ENCODE measurements at regions not wholly inside any gene's neighbourhood (a gene's known extent, or its start where the extent isn't known, plus 50 kb on each side); places are given as distances from the start of the nearest gene placed in this dataset.
A peak's percentile ranks its signal among the peaks of the same experiment; 100 is the strongest.

- Histone ChIP-seq H3K27ac (ENCODE audit: low read depth, low read length) (no peak overlapping the region), H2BK12ac (ENCODE audit: low read depth, low read length) (no peak overlapping the region), H3K9me3 (ENCODE audit: insufficient read depth in 2 of 2, low read depth in 1 of 2, low read length in 1 of 2) (no peaks in the 10 kb centered on the region), H2BK15ac (ENCODE audit: low read length) (no peak overlapping the region), H3K56ac (replicated peaks; ENCODE audit: insufficient read length, low read depth, low read length) (no peak overlapping the region), H3K27me3 (replicated peaks in 1 of 4; ENCODE audit: control insufficient read depth in 3 of 4, extremely low read depth in 1 of 4, insufficient read depth in 3 of 4, low read length in 3 of 4) (no peaks in the 10 kb centered on the region), H3K4me1 (replicated peaks in 1 of 4; ENCODE audit: control insufficient read depth in 3 of 4, insufficient read depth in 4 of 4, low read length in 3 of 4) (no peaks in the 10 kb centered on the region), H3K14ac (ENCODE audit: insufficient read length) (no peak overlapping the region), H3K79me2 (ENCODE audit: control insufficient read depth in 1 of 2, insufficient read depth in 2 of 2, low read length in 2 of 2) (no peaks in the 10 kb centered on the region), H4K91ac (replicated peaks; ENCODE audit: insufficient read length, low read length) (no peak overlapping the region), H3K18ac (ENCODE audit: extremely low read depth, low read length) (no peak overlapping the region), H2BK120ac (replicated peaks; ENCODE audit: low read depth, low read length) (no peak overlapping the region), H3K4me2 (ENCODE audit: insufficient read depth in 1 of 2, low read depth in 2 of 2, low read length in 2 of 2) (no peak overlapping the region), H2BK20ac (ENCODE audit: low read length) (no peak overlapping the region), H4K8ac (ENCODE audit: extremely low read depth, insufficient read depth, low read length) (no peak overlapping the region), H3K9ac (replicated peaks in 1 of 4; ENCODE audit: extremely low read depth in 1 of 4, low read depth in 3 of 4, low read length in 3 of 4) (no peak overlapping the region), H3K4ac (replicated peaks; ENCODE audit: insufficient read length, low read depth, low read length) (no peak overlapping the region), H4K5ac (ENCODE audit: insufficient read length, low read depth, low read length) (no peak overlapping the region), H4K20me1 (replicated peaks in 1 of 2; ENCODE audit: control insufficient read depth in 1 of 2, insufficient read depth in 2 of 2, low read length in 2 of 2) (no peaks in the 10 kb centered on the region), H3K79me1 (ENCODE audit: low read depth, low read length) (no peaks in the 10 kb centered on the region), H3K23me2 (ENCODE audit: low read depth, low read length) (no peaks in the 10 kb centered on the region), H2BK5ac (ENCODE audit: low read depth, low read length) (no peak overlapping the region), H3K36me3 (ENCODE audit: control insufficient read depth in 2 of 4, insufficient read depth in 4 of 4, low read length in 3 of 4) (no peaks in the 10 kb centered on the region), H2AK5ac (ENCODE audit: low read depth, low read length) (no peak overlapping the region), H3K23ac (ENCODE audit: insufficient read length) (no peak overlapping the region), H3K4me3 (ENCODE audit: extremely low read depth in 1 of 4, insufficient read depth in 2 of 4, low read depth in 3 of 4, low read length in 4 of 4) (no peak overlapping the region), H2AFZ (ENCODE audit: low read length) (no peak overlapping the region)
- POLR2A ChIA-PET (ENCODE audit: partially characterized antibody), result no interaction called here
- FAIRE-seq (no peak), DNase-seq (ENCODE audit: low read depth in 1 of 2, low spot score in 2 of 2) (no peak)
- WGBS, 2 experiments (ENCODE audit: extremely low coverage in 1 of 2, insufficient coverage in 1 of 2, insufficient read length in 1 of 2, insufficient replicate concordance in 2 of 2, low coverage in 1 of 2, low lambda C conversion rate in 2 of 2, missing lambda C conversion rate in 1 of 2), result 91% methylated on average over 2 of the region's 2 CpGs; no CpG with 5 or more reads in 1 of the 2 experiments
- CTCF ChIA-PET (ENCODE audit: partially characterized antibody), result interaction anchor here (0.6 to 2.0 kb wide), 13 partner anchors 9 to 352 kb away, joined by 3 to 7 read pairs (median 3); no protein-coding TSS in a partner anchor
- TF ChIP-seq CBX5 (IDR thresholded peaks at IDR 0.05; ENCODE audit: low read depth, low read length) (no peak), BACH1 (IDR thresholded peaks at IDR 0.05; ENCODE audit: low read length) (no peak), SUZ12 (IDR thresholded peaks at IDR 0.05; ENCODE audit: low read length) (no peak), SIRT6 (IDR thresholded peaks at IDR 0.05; ENCODE audit: low read length) (no peak), GTF2F1 (IDR thresholded peaks at IDR 0.05; ENCODE audit: borderline replicate concordance, low read depth, low read length) (no peak), CEBPB (IDR thresholded peaks at IDR 0.05; ENCODE audit: low read depth, low read length) (no peak), ATF3 (IDR thresholded peaks at IDR 0.05; ENCODE audit: insufficient read depth, low read depth, low read length) (no peak), CBX8 (IDR thresholded peaks at IDR 0.05; ENCODE audit: borderline replicate concordance, low read depth, low read length) (no peak), CTCF (IDR thresholded peaks at IDR 0.05; ENCODE audit: control extremely low read depth in 1 of 3, insufficient read depth in 1 of 3, low read depth in 1 of 3, low read length in 3 of 3) (peak in 1 of 3 experiments; percentile 14; a peak in 2 of 4 replicates), RAD21 (IDR thresholded peaks at IDR 0.05 in 1 of 2, conservative IDR thresholded peaks at IDR 0.05 in 1 of 2; ENCODE audit: low read depth in 2 of 2, low read length in 2 of 2) (peak in 1 of 2 experiments; percentile 56; a peak in 3 of 4 replicates)
Measured at GRCh38 chr2:104447831-104448434, 406.0 kb upstream of the POU3F3 start.

All from H1 (cell line).